ENCODE measurements at regions not wholly inside any gene's neighbourhood (a gene's known extent, or its start where the extent isn't known, plus 50 kb on each side); places are given as distances from the start of the nearest gene placed in this dataset.

DNA sequence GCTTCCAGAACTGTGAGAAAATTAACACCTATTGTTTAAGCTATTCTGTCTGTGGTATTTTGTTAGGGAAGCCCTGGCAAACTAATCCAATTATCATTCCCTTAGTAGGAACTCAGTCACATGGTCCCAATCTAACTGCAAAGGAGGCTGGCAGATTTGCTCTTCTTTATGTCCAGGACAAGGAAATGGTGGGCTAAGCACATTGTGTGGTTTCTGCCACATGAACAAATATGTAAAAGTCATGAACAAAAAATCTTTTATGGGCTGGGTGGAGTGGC lies 278.6 kb upstream of the RPL38 start:
- DNase-seq (ENCODE audit: low spot score) = no peak

DNA sequence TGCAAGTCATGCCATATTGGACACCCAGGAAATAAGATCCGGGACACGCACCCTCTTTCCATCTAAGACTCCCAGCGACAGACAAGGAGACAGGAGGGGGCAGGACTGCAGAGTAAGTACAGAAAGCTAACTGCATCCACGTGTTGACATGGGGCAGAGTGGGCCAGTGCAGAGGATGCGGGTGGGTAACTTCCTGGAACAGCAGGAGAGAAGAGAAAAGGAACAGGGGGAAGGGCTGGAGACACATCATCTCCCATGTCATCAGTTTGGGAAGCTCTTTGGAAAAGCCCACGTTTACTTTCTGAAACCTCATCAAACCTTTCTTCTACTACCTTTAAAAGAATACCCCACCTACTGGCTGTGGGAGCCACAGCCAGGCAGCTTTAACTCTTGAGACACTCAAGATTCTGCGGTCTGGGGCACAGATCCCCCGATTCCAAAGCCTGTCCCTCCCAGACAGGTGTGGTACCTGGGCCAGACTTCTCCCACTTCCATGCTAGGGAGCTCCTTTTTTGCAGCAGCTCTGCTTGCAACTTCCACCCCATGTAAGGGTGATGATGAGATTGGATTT lies 273.5 kb upstream of the RPL38 start:
- no peak for DNase-seq (ENCODE audit: low spot score)

GRCh38 chr17:73932216-73932749 lies 271.2 kb upstream of the RPL38 start:
- no peak for DNase-seq (ENCODE audit: low spot score)

DNA sequence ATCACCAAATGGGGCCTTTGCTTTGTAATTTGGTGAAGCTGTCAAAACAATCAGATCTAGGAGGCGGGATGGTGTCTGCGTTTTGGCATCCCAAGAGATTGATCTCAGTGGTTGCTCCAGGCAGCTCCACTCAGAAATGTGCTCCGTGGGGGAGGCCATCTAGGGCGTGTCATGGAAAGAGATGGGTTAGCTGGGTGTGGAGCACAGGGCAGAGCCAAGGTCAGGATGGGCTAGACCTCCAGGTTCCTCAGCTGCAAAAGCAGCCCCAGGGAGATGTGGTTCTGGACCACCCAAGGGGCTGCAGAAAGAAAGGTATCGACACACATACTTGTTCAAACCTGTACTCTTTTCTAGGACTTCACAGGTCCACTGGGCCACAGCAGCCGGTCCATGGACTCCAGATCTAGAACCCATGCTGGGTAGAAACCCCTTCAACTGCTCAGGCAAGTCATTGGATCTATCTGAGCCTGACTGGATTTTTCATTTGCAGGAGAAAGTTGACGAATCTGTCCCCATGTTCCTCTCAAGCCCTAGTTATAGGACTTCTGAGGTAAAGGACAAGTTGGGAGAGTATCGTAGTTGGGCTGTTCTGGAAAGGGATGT lies 270.2 kb upstream of the RPL38 start:
- no peak for DNase-seq (ENCODE audit: low spot score)

GRCh38 chr17:73933871-73934270 lies 269.6 kb upstream of the RPL38 start:
- peak; percentile 45 for DNase-seq (ENCODE audit: low spot score)

DNA sequence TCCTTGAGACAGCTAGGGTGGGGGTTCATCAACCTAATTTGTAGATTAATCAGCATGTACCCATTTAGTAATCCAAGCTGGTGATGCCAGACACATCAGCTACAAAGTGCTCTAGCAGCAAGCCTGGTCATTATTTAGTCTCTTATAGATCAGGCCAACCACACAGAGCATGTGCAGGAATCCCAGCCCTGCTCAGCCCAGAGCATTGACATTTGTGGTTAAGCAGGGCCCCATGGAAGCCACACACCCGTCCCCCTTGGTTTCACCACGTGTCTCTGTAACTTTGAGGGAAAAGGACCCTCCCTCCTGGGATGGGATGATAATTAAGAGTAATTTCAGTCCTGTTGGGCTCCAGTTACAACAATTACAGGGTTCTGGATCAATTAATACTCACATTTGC lies 268.8 kb upstream of the RPL38 start:
- no peak for DNase-seq (ENCODE audit: low spot score)

DNA sequence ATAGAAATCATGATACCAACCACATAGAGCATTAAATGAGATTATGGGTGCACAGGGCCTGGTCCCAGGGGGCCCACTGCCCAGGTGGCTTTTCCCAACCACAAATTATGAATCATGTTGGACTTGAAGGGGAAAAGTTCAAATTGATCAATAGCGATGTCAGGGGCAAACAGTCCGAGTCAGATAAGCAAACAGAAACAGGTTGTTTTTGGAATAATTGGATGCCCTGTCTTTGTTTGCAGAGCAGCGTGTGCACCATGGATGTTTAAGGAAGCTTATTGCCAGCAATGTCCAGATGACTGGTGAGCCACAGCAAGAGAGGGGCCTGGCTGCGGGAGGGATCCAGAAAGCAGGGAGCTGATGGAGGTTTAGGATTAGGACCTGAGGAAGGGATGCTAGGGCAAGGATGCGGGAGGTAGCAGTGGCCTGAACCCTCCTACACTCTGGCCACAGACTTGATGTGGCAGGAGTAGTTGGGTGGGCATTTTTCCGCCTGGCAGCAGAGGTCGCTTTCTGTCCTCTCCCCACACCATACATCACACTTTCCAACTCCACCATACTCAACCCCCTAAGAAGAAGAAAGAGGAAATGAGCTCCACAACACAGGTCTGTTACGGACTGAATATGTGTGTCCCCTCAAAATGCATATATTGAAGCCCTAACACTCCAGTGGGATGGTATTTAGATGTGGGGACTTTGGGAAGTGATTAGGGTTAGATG lies 266.4 kb upstream of the RPL38 start:
- no peak for DNase-seq (ENCODE audit: low spot score)

- DNase-seq (ENCODE audit: low spot score) = no peak
These were observed 264.8 kb upstream of the RPL38 start for GRCh38 chr17:73938706-73939105.

DNA sequence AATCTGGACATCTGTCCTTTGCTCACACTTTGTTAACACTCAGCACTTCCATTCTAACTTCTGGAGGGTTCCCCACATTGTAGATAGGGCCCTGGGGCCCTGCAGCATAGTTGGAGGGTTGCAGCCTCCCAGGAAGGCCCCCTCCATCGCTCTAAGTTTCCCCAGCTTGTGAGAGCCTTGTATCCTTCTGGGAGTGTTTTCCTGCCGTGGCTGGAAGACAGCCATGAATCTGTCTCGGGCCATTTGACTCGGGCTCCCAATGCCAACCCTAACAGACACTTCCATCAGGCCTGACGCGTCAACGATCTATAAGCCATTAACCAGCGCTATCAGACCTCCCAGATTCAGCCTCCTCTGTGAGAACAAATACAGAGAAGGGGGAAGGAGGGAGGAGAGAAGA lies 263.7 kb upstream of the RPL38 start:
- no peak for DNase-seq (ENCODE audit: low spot score)

GRCh38 chr17:73940511-73940910 lies 263.0 kb upstream of the RPL38 start:
- no peak for DNase-seq (ENCODE audit: low spot score)

GRCh38 chr17:73941919-73942530 lies 261.5 kb upstream of the RPL38 start:
- no peak for DNase-seq (ENCODE audit: low spot score)

GRCh38 chr17:73942703-73943415 lies 260.6 kb upstream of the RPL38 start:
- DNase-seq (ENCODE audit: low spot score) = no peak

GRCh38 chr17:73943416-73944110 lies 259.9 kb upstream of the RPL38 start:
- DNase-seq (ENCODE audit: low spot score) = no peak

- no peak for DNase-seq (ENCODE audit: low spot score)
These were observed 259.1 kb upstream of the RPL38 start for GRCh38 chr17:73944366-73944765.

DNA sequence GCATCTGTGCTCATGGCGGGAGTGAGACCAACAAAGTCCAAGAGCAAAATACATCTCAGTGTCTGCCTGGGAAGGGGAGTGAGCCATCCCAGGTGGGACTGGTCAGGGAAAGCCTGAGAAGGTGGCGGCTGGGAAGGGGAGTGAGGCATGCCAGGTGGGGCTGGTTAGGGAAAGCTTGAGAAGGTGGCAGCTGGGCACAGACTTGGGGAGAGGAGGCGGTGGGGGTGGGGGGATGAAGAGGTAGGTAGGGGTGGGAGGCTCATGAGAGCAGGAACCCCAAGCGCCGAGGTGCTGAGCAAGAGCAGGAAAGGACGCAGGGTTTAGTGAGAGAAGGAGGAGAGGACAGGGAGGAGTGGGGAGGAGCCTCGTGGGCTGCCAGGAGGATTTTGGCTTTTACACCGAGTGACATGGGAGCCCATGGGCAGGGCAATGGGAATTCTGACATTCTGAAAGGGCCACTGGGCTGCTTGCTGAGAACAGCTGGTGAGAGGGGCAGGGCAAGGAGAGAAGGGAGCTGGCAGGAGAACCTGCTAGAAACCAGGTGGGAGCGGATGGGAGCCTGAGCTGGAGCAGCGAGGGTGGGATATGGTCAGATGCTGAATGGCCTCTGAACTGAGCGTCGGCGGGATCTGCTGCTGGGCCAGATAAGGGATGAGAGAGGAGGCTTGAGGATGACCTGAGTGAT lies 256.1 kb upstream of the RPL38 start:
- no peak for DNase-seq (ENCODE audit: low spot score)

GRCh38 chr17:73947966-73948355 lies 255.5 kb upstream of the RPL38 start:
- DNase-seq (ENCODE audit: low spot score) = no peak

DNA sequence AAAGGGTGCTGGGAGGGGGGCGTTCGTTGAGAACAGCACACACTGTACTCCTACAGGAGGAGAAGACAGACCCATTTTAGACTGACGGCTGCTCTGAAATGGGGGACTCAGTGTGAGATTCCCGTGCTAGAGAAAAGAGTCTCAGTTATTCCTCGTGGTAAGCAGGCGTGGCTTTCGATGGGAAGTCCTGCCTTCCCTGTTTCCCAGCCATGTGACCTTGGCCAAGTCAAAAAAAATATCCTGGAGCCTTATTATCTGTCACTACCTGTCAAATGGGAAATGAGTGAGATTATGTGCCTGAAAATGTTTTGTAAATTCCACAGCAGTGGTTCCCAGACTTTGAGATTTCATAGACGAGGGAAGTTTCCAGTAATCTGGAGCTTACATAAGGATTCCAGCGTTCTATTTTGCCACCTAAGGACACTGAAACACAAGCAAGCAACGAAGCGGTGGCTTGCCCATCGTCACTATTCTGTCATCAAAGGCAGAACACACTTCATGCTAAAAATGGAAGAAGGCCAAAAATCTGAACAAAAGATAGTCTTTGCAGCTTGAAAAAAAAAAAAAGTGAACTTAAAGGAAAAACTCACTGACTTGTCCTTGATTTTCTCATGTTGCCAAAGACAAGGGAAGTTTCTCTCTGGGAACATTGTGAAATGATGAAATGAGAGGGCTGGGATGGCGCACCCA lies 253.4 kb upstream of the RPL38 start:
- DNase-seq (ENCODE audit: low spot score) = no peak

- DNase-seq (ENCODE audit: low spot score) = no peak
These were observed 252.9 kb upstream of the RPL38 start for GRCh38 chr17:73950593-73950914.

- DNase-seq (ENCODE audit: low spot score) = no peak
These were observed 251.4 kb upstream of the RPL38 start for GRCh38 chr17:73952082-73952479.

GRCh38 chr17:73952480-73953205 lies 250.8 kb upstream of the RPL38 start:
- no peak for DNase-seq (ENCODE audit: low spot score)

All from A172 (cell line).